ENCODE measurements at regions not wholly inside any gene's neighbourhood (a gene's known extent, or its start where the extent isn't known, plus 50 kb on each side); places are given as distances from the start of the nearest gene placed in this dataset.

- WGBS, result 67% methylated on average over 3 of the region's 3 CpGs
These were observed 130.8 kb upstream of the MAP1B start for GRCh38 chr5:71976449-71976848.

GRCh38 chr5:71977311-71977710 is 130.0 kb upstream of the MAP1B start:
- Histone ChIP-seq H3K4me3 (no peak overlapping the region), H3K27ac (no peak overlapping the region), H3K36me3 (no peaks in the 10 kb centered on the region), H3K27me3 (replicated peaks; ENCODE audit: insufficient read depth) (no peaks in the 10 kb centered on the region), H3K9me3 (no peaks in the 10 kb centered on the region), H3K4me1 (replicated peaks) (peaks cover 4% of the 10 kb centered on the region)
- 63% methylated on average over 2 of the region's 2 CpGs for WGBS
- TF ChIP-seq, protein P1, sequence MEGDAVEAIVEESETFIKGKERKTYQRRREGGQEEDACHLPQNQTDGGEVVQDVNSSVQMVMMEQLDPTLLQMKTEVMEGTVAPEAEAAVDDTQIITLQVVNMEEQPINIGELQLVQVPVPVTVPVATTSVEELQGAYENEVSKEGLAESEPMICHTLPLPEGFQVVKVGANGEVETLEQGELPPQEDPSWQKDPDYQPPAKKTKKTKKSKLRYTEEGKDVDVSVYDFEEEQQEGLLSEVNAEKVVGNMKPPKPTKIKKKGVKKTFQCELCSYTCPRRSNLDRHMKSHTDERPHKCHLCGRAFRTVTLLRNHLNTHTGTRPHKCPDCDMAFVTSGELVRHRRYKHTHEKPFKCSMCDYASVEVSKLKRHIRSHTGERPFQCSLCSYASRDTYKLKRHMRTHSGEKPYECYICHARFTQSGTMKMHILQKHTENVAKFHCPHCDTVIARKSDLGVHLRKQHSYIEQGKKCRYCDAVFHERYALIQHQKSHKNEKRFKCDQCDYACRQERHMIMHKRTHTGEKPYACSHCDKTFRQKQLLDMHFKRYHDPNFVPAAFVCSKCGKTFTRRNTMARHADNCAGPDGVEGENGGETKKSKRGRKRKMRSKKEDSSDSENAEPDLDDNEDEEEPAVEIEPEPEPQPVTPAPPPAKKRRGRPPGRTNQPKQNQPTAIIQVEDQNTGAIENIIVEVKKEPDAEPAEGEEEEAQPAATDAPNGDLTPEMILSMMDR (IDR thresholded peaks at IDR 0.05), result no peak
- no peak for TF ChIP-seq POLR2AphosphoS5 (IDR thresholded peaks at IDR 0.05)
- TF ChIP-seq POLR2A (IDR thresholded peaks at IDR 0.05), result no peak
- intact Hi-C loops (cut with DNase I), result loop anchor here (10.0 kb wide), 1 partner anchor 307 kb away; no protein-coding TSS in a partner anchor
- DNase-seq (ENCODE audit: low spot score), result no peak

More at GRCh38 chr5:71976449-71976848, 130.8 kb upstream of the MAP1B start:
- no peaks in the 10 kb centered on the region for H3K27me3 ChIP-seq (replicated peaks; ENCODE audit: insufficient read depth)
- H3K4me1 ChIP-seq (replicated peaks), result peaks cover 4% of the 10 kb centered on the region
- no peaks in the 10 kb centered on the region for H3K36me3 ChIP-seq
- no peak for DNase-seq (ENCODE audit: low spot score)
- no peak overlapping the region for H3K4me3 ChIP-seq
- TF ChIP-seq, protein P1 (IDR thresholded peaks at IDR 0.05), result no peak
- no peak for TF ChIP-seq POLR2AphosphoS5 (IDR thresholded peaks at IDR 0.05)
- TF ChIP-seq POLR2A (IDR thresholded peaks at IDR 0.05), result no peak
- H3K9me3 ChIP-seq, result no peaks in the 10 kb centered on the region
- no peak overlapping the region for H3K27ac ChIP-seq
- intact Hi-C loops (cut with DNase I), result loop anchor here (10.0 kb wide), 1 partner anchor 308 kb away; no protein-coding TSS in a partner anchor

- Histone ChIP-seq H3K4me3 (no peak overlapping the region), H3K36me3 (no peaks in the 10 kb centered on the region), H3K4me1 (replicated peaks) (peaks cover 4% of the 10 kb centered on the region), H3K27ac (no peak overlapping the region), H3K27me3 (replicated peaks; ENCODE audit: insufficient read depth) (no peaks in the 10 kb centered on the region), H3K9me3 (no peaks in the 10 kb centered on the region)
- TF ChIP-seq POLR2A (IDR thresholded peaks at IDR 0.05) (no peak), POLR2AphosphoS5 (IDR thresholded peaks at IDR 0.05) (no peak)
- TF ChIP-seq, protein P1 (IDR thresholded peaks at IDR 0.05), result no peak
- WGBS, result 97% methylated on average over 1 of the region's 1 CpG
- DNase-seq (ENCODE audit: low spot score), result no peak
- intact Hi-C loops (cut with DNase I), result loop anchor here (10.0 kb wide), 1 partner anchor 307 kb away; no protein-coding TSS in a partner anchor
These were observed 129.1 kb upstream of the MAP1B start for GRCh38 chr5:71978216-71978615.

DNA sequence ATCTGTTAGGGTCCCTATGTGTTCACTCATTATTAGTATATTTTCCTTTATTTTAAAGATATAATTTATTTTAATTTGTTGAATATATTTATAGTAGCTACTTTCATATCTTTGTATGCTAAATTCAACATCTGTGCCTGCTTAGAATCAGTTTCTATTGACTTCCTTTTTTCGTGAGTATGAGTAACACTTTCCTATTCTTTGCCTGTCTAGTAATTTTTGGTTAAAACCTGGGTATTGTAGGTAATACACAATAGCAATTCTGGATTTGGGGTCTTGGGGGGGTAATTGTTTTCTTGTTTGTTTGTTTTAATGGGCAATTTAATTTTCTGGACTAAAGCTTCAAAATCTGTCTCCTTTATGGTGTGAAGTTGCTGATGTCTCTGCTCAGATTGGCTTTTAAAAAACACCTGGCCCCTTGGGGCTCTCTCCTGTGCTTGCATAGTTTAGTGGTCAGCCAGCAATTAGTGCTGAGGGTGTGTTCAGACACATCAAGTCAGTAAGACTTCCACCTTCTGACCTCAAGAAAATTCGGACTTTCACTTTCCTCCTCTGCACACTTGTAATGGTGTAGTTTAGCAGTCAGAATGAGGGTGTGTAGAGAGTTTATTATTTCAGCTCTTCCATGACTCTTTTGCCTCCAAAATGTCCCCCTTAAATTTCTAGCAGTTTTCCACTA is 124.4 kb upstream of the MAP1B start:
- TF ChIP-seq, protein P1 (IDR thresholded peaks at IDR 0.05), result no peak
- TF ChIP-seq POLR2AphosphoS5 (IDR thresholded peaks at IDR 0.05), result no peak
- no peak for TF ChIP-seq POLR2A (IDR thresholded peaks at IDR 0.05)
- intact Hi-C loops (cut with DNase I), result no loop called here
- Histone ChIP-seq H3K27ac (no peak overlapping the region), H3K4me3 (no peak overlapping the region), H3K36me3 (no peaks in the 10 kb centered on the region), H3K4me1 (replicated peaks) (no peaks in the 10 kb centered on the region), H3K9me3 (no peaks in the 10 kb centered on the region), H3K27me3 (replicated peaks; ENCODE audit: insufficient read depth) (no peaks in the 10 kb centered on the region)
- DNase-seq (ENCODE audit: low spot score), result no peak
- WGBS, result 44% methylated on average over 2 of the region's 2 CpGs

GRCh38 chr5:71986101-71986500 is 121.2 kb upstream of the MAP1B start:
- 48% methylated on average over 2 of the region's 2 CpGs for WGBS
- Histone ChIP-seq H3K27ac (no peak overlapping the region), H3K9me3 (no peaks in the 10 kb centered on the region), H3K36me3 (no peaks in the 10 kb centered on the region), H3K4me3 (no peak overlapping the region), H3K27me3 (replicated peaks; ENCODE audit: insufficient read depth) (no peaks in the 10 kb centered on the region), H3K4me1 (replicated peaks) (no peaks in the 10 kb centered on the region)
- intact Hi-C loops (cut with DNase I), result no loop called here
- no peak for DNase-seq (ENCODE audit: low spot score)
- TF ChIP-seq POLR2AphosphoS5 (IDR thresholded peaks at IDR 0.05), result no peak
- TF ChIP-seq POLR2A (IDR thresholded peaks at IDR 0.05), result no peak
- TF ChIP-seq, protein P1 (IDR thresholded peaks at IDR 0.05), result no peak
